Colonic mucosa (tissue), 4 donors: ENCODE measurements at regions not wholly inside any gene's neighbourhood (a gene's known extent, or its start where the extent isn't known, plus 50 kb on each side); places are given as distances from the start of the nearest gene placed in this dataset.
"Not testable (repeated sequence)": the region's sequence is repeated elsewhere in the genome, so short reads cannot be mapped to it uniquely, and the experiment has no call there.

Source experiments
- DNase-seq: peaks from one replicate; pipeline ENCODE4 v3.0.0-alpha.2; 2020
- H3K27ac ChIP-seq: fragments of 200-600 bp; one replicate; pipeline ENCODE4 v1.8.0; 2021
- H3K27me3 ChIP-seq: fragments of 200-600 bp; one replicate; pipeline ENCODE4 v1.8.0; 2021
- H3K36me3 ChIP-seq: fragments of 200-600 bp; one replicate; pipeline ENCODE4 v1.8.0; 2021
- H3K4me1 ChIP-seq: fragments of 200-600 bp; one replicate; pipeline ENCODE4 v1.8.0; 2021; ENCODE audit warnings: mild to moderate bottlenecking
- H3K4me3 ChIP-seq: fragments of 200-600 bp; one replicate; pipeline ENCODE4 v1.8.0; 2021
- H3K9ac ChIP-seq, 2 donors: one replicate each; pipeline ENCODE4 v1.7.0; 2013; ENCODE audit warnings: control low read depth in 2 of 2, low read depth in 2 of 2, low read length in 2 of 2
- H3K9me3 ChIP-seq: fragments of 200-600 bp; one replicate; pipeline ENCODE4 v1.8.0; 2021
- intact Hi-C: fragments of 100-400 bp; cut with DNase I; formaldehyde crosslinking; loops from one replicate; pipeline ENCODE4 v1.14.1; 2022
- TF ChIP-seq, protein P1 (sequence below): fragments of 200-600 bp; IDR thresholded peaks from one replicate; pipeline ENCODE4 v1.8.0; 2022; ENCODE audit warnings: antibody characterized with exemption, mild to moderate bottlenecking
- donor health status: healthy.
- donor health status: DM: no; HTN: no; CAD: no.
- donor health status: DM: no; HTN: no; CAD: no.

DNA sequence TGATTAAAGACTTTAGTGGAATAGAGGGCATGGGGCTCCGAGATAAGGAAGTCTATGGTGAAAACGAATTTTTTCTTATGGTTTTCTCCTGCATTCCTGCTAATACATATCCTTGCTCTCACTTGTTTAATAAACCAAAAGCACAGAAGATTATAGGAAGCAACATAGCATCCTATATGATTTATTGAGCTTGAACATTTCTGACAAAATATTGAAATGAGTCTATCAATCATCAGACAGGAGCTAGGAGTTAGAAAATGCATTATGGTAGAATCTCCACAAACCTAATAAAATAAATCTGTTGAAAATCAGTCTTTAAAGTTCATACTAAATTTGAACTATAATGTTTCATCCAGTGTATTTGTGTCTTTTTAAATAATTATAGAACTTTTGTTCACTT lies 554.6 kb upstream of the RGMB start:
- Histone ChIP-seq H3K9ac (no peak overlapping the region), H3K36me3 (no peaks in the 10 kb centered on the region), H3K27me3 (no peaks in the 10 kb centered on the region), H3K4me3 (no peak overlapping the region), H3K27ac (no peak overlapping the region), H3K4me1 (no peaks in the 10 kb centered on the region), H3K9me3 (no peaks in the 10 kb centered on the region)
- TF ChIP-seq, protein P1, sequence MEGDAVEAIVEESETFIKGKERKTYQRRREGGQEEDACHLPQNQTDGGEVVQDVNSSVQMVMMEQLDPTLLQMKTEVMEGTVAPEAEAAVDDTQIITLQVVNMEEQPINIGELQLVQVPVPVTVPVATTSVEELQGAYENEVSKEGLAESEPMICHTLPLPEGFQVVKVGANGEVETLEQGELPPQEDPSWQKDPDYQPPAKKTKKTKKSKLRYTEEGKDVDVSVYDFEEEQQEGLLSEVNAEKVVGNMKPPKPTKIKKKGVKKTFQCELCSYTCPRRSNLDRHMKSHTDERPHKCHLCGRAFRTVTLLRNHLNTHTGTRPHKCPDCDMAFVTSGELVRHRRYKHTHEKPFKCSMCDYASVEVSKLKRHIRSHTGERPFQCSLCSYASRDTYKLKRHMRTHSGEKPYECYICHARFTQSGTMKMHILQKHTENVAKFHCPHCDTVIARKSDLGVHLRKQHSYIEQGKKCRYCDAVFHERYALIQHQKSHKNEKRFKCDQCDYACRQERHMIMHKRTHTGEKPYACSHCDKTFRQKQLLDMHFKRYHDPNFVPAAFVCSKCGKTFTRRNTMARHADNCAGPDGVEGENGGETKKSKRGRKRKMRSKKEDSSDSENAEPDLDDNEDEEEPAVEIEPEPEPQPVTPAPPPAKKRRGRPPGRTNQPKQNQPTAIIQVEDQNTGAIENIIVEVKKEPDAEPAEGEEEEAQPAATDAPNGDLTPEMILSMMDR: no peak
- intact Hi-C loops: no loop called here
- no peak for DNase-seq

DNA sequence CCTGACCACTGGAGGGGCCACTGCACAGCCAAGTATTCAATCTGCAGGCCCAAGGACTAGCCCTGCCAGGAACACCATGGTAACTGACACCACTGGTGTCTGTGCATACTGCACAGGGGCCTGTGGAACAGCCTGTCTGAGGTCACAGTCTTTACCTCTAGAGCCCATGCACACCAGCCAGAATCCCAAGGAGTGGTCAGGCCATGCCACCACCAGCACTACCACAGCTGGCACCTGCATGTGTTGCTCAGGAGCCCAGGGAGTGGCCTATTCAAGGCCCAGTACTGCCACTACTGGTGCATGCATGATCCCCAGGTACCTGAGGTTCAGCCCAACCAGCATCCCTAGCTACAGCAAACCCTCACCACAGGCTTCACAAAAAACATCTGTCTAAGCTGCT lies 546.0 kb upstream of the RGMB start:
- H3K36me3 ChIP-seq: no peaks in the 10 kb centered on the region
- H3K9ac ChIP-seq: no peak overlapping the region
- no peaks in the 10 kb centered on the region for H3K9me3 ChIP-seq
- no peak overlapping the region for H3K27ac ChIP-seq
- no peak for DNase-seq
- TF ChIP-seq, protein P1: no peak
- H3K27me3 ChIP-seq: no peaks in the 10 kb centered on the region
- intact Hi-C loops: no loop called here
- H3K4me1 ChIP-seq: no peaks in the 10 kb centered on the region
- H3K4me3 ChIP-seq: no peak overlapping the region

DNA sequence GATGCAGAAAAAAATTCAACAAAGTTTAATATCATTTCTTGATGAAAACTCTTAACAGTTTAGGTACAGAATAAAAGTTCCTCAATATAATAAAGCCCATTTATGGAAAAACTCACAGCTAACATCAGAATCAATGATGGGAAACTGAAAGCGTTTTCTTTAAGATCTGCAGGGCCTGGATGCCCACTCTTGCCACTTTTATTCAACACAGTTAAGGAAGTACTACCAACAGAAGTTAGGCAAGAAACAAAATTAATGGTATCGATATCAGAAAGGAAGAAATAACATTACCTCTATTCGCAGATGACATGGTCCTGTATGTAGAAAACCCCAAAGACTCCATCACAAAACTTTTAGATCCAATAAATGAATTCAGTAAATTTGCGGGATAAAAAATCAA lies 542.4 kb upstream of the RGMB start:
- H3K9ac ChIP-seq: no peak overlapping the region
- no peaks in the 10 kb centered on the region for H3K4me1 ChIP-seq
- H3K4me3 ChIP-seq: no peak overlapping the region
- DNase-seq: no peak
- no peak overlapping the region for H3K27ac ChIP-seq
- no peaks in the 10 kb centered on the region for H3K36me3 ChIP-seq
- intact Hi-C loops: no loop called here
- TF ChIP-seq, protein P1: no peak
- no peaks in the 10 kb centered on the region for H3K9me3 ChIP-seq
- no peaks in the 10 kb centered on the region for H3K27me3 ChIP-seq

DNA sequence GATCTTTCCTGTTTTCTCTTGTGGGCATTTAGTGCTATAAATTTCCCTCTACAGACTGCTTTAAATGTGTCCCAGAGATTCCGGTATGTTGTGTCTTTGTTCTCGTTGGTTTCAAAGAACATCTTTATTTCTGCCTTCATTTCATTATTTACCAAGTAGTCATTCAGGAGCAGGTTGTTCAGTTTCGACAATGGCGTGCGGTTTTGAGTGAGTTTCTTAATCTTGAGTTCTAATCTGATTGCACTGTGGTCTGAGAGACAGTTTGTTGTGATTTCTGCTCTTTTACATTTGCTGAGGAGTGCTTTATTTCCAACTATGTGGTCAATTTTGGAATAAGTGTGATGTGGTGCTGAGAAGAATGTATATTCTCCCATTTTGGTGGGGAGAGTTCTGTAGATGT lies 535.7 kb upstream of the RGMB start:
- H3K27me3 ChIP-seq, H3K9ac ChIP-seq, DNase-seq, intact Hi-C loops, H3K27ac ChIP-seq, H3K4me3 ChIP-seq, H3K36me3 ChIP-seq, H3K4me1 ChIP-seq, H3K9me3 ChIP-seq: not testable (repeated sequence)

DNA sequence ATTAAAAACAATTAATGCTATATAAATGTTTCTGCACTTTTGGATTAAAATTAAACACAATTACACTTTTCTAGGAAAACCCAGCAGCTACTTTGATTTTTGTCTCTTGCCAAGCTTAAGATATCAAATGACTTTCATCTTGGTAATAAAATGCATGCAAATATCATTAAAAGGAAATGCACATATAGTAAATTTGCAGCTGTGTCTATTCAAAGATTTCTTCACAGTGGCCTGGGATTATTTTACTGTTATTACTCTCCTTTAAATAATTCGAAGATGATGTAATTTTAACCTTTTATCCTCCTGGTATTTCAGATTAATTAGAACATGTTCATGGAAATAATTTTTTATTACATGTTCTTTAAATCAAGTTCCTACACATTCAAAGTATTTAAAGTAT lies 529.5 kb upstream of the RGMB start:
- no peak overlapping the region for H3K9ac ChIP-seq
- no peak for DNase-seq
- TF ChIP-seq, protein P1: no peak
- no peaks in the 10 kb centered on the region for H3K4me1 ChIP-seq
- no peak overlapping the region for H3K4me3 ChIP-seq
- H3K27me3 ChIP-seq: no peaks in the 10 kb centered on the region
- intact Hi-C loops: no loop called here
- H3K36me3 ChIP-seq: no peaks in the 10 kb centered on the region
- no peaks in the 10 kb centered on the region for H3K9me3 ChIP-seq
- H3K27ac ChIP-seq: no peak overlapping the region

DNA sequence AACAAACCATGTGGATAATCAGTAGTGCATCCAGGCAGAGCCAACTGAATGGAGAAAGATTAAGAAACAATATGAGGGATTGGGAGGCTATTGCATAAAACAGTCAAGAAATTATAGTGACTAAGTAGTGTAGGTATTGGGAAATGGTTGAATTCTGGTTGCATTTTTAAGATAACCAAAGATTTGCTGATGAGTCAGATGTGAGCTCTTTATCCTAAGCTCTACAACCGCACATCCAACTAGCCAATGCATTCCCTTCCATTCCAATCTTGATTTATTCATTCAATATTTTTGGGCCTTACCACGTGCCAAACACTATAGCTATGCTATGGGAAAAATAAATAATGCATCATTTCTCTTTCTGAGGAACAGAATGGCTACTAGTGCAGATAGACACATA lies 524.5 kb upstream of the RGMB start:
- intact Hi-C loops: no loop called here
- DNase-seq: no peak
- no peak overlapping the region for H3K4me3 ChIP-seq
- H3K4me1 ChIP-seq: no peaks in the 10 kb centered on the region
- no peak overlapping the region for H3K9ac ChIP-seq
- TF ChIP-seq, protein P1: no peak
- H3K9me3 ChIP-seq: no peaks in the 10 kb centered on the region
- no peaks in the 10 kb centered on the region for H3K27me3 ChIP-seq
- H3K27ac ChIP-seq: no peak overlapping the region
- H3K36me3 ChIP-seq: no peaks in the 10 kb centered on the region
